GM10248 (cell line): ENCODE measurements at regions not wholly inside any gene's neighbourhood (a gene's known extent, or its start where the extent isn't known, plus 50 kb on each side); places are given as distances from the start of the nearest gene placed in this dataset.

Experiments
- CTCF ChIA-PET: fragments of 300-600 bp; sonication (Branson Sonifier 250); formaldehyde crosslinking; extraction: SDS; loops from one replicate; lab custom pipeline; 2021; ENCODE audit warnings: antibody characterized with exemption; lab: Yijun Ruan, JAX
- POLR2A ChIA-PET: fragments of 350-650 bp; sonication (Branson Sonifier 250); formaldehyde crosslinking; extraction: SDS; loops from one replicate; lab custom pipeline; 2020; ENCODE audit warnings: antibody characterized with exemption; lab: Yijun Ruan, JAX
- DNase-seq: peaks from one replicate; pipeline ENCODE4 v3.0.0; 2012; ENCODE audit errors: extremely low spot score
- TF ChIP-seq, protein P1 (sequence below): IDR thresholded peaks from 2 replicates; pipeline ENCODE4 v1.5.1; 2012; ENCODE audit warnings: mild to moderate bottlenecking, low read depth; ENCODE audit errors: extremely low read depth, missing control alignments, control extremely low read depth

DNA sequence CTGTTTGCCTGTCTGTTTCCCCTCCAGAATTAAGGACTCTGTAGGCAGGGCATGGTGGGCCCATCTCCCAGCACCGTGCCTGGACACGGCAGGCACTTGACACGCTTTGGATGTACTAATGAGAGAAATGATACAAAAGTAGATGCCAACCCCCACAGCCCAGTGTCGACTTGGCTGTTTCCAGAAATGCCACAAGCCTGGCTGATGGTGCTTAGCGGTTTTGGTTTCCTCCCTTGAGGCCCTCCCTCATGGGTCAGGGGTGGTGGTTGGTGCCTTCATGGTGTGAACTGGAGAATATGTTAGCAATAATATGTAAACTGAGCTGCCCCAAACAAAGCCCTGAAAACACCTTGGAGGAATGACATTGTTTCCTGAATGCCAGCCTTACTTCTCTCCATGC, 55.5 kb upstream of the ESRRB start:
- ChIA-PET POLR2A (no interaction called here), CTCF (no interaction called here)
- no peak for DNase-seq
- TF ChIP-seq, protein P1, sequence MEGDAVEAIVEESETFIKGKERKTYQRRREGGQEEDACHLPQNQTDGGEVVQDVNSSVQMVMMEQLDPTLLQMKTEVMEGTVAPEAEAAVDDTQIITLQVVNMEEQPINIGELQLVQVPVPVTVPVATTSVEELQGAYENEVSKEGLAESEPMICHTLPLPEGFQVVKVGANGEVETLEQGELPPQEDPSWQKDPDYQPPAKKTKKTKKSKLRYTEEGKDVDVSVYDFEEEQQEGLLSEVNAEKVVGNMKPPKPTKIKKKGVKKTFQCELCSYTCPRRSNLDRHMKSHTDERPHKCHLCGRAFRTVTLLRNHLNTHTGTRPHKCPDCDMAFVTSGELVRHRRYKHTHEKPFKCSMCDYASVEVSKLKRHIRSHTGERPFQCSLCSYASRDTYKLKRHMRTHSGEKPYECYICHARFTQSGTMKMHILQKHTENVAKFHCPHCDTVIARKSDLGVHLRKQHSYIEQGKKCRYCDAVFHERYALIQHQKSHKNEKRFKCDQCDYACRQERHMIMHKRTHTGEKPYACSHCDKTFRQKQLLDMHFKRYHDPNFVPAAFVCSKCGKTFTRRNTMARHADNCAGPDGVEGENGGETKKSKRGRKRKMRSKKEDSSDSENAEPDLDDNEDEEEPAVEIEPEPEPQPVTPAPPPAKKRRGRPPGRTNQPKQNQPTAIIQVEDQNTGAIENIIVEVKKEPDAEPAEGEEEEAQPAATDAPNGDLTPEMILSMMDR = no peak

DNA sequence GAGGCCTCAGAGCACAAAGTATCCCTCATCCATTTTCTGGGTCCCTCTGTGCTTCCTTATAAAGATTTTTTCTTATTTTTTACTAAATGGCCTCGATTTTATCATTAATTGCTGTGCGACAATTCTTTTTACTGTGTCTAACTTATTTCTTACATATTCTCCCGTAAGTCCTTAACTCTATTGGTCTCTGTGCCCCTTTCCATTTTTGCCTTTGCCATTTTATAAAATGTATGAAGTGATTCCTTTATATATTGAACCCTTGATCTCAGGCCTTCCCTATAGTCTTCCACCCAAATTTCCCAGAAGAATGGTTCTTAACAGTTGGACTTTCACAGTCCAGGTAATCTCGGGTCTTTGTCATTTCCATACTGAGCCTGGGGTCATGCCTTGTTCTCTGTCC, 55.0 kb upstream of the ESRRB start:
- CTCF ChIA-PET = no interaction called here
- POLR2A ChIA-PET = no interaction called here
- no peak for DNase-seq
- TF ChIP-seq, protein P1 = no peak

DNA sequence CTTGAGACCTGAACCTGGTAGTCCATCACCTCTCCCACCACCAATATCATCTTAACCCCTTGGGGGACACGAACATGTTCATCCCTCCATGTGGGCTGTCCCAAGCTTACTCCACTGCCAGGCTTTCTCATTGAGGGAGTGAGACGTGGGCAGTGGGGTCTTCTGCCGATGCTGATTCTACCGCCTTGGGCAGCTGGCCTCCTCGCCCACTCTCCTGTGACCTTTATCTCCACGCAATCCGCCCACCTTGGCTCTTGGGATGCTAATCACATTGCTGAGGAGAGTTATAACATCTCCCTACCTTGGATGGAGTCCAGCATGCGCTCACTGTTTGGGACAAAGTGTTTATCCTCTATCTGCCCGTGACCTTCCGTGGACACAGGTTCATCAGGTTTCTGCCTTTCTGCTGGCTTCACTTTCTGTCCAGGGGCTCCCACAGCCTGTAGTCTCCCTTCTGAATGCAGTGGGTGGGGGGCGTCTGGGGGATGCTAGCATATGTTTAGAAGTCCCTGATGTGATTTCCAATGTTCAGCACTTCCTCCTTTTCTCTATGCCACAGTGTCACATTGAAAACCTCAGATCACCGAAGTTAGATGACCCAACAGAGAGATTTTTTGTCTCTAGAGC, 53.2 kb upstream of the ESRRB start:
- ChIA-PET CTCF (interaction anchor here (1.2 kb wide), 1 partner anchor 8 kb away, joined by 5 read pairs; no protein-coding TSS in a partner anchor), POLR2A (no interaction called here)
- DNase-seq = no peak
- TF ChIP-seq, protein P1 = no peak

DNA sequence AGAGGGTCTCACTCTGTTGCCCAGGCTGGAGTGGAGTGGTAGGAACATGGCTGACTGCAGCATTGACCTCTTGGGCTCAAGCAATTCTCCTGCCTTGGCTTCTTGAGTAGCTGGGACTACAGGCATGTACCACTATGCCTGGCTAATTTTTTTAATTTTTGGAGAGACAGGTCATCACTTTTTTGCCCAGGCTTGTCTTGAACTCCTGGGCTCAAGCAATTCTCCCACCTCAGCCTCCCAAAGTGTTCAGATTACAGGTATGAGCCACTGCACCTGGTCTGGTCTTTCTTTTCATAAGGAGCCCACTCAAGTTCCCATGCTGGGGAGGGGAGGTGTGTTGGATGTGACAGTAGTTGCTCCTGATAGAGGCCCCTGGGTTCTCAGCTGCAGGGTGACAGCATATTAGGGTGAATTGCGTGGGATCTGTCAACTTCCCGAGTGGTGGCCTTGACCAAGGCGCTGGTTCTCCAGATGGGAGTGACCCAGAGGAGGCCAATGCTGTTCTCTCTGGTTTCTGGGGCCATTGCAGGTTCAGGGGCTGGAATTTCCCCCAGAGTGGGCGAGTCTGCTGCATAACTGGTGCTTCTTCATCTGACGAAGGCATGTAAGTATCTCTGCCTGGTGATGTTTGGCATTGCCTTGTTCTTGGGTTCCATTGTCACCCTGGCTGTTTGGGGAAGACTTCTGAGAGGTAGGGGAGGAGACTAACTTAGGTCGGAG, 52.4 kb upstream of the ESRRB start:
- DNase-seq = no peak
- TF ChIP-seq, protein P1 = no peak
- ChIA-PET CTCF (no interaction called here), POLR2A (no interaction called here)

DNA sequence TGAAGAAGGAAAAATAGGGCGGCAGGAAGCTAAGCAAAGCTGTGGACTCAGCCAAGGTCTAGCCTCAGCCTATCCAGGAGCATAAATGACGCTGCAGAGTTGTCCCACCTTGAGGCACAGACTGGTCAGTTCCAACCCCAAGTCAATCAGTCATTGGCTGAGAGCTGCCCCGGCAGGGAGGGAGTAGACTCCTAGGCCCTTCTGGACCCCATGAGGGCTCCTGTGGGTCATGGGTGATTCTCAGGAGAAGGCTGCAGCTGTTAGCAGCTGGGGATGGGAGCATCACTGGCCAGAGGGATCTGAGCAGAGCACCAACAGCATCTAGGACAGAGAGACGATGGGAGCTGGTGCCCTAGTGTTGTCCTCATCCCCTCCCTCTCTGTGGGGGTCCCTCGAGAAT, 51.8 kb upstream of the ESRRB start:
- CTCF ChIA-PET = no interaction called here
- POLR2A ChIA-PET = interaction anchor here (0.7 kb wide), 1 partner anchor 10 kb away, joined by 9 read pairs; no protein-coding TSS in a partner anchor
- TF ChIP-seq, protein P1 = no peak
- DNase-seq = no peak
